SU-DHL-6 (cell line): ENCODE measurements at regions not wholly inside any gene's neighbourhood (a gene's known extent, or its start where the extent isn't known, plus 50 kb on each side); places are given as distances from the start of the nearest gene placed in this dataset.

ENCODE experiments used
- CTCF ChIP-seq: fragments of 200-600 bp; sonication (generic); IDR thresholded peaks from one replicate; pipeline ENCODE4 v1.5.1; 2017; ENCODE audit warnings: antibody characterized with exemption, mild to moderate bottlenecking, low read length, moderate library complexity; ENCODE audit not compliant: insufficient read depth, poor library complexity, severe bottlenecking
- EZH2phosphoT487 ChIP-seq: fragments of 200-600 bp; sonication (generic), shearing (Covaris generic); conservative IDR thresholded peaks from 2 replicates; pipeline ENCODE4 v1.6.1; 2018; ENCODE audit warnings: mild to moderate bottlenecking, antibody characterized with exemption, low read length, moderate library complexity, mixed read lengths

- TF ChIP-seq CTCF (no peak), EZH2phosphoT487 (no peak)
Observed at GRCh38 chr11:134768463-134768862, 356.4 kb upstream of the B3GAT1 start.
